H9 (cell line): ENCODE measurements at regions not wholly inside any gene's neighbourhood (a gene's known extent, or its start where the extent isn't known, plus 50 kb on each side); places are given as distances from the start of the nearest gene placed in this dataset.

ENCODE experiments used
- DNase-seq: peaks from one replicate; pipeline ENCODE4 v3.0.0-alpha.2; 2017
- H2AFZ ChIP-seq: one replicate; pipeline ENCODE4 v1.6.1; 2013; ENCODE audit warnings: mild to moderate bottlenecking, low read length, control low read depth, moderate library complexity
- H2AK5ac ChIP-seq: 2 replicates; pipeline ENCODE4 v1.6.1; 2013; ENCODE audit warnings: low read length, control low read depth, mixed read lengths; ENCODE audit not compliant: insufficient read length
- H2BK120ac ChIP-seq: one replicate; pipeline ENCODE4 v1.6.1; 2013; ENCODE audit warnings: low read depth, mild to moderate bottlenecking, low read length, control low read depth, inconsistent platforms; ENCODE audit not compliant: poor library complexity, severe bottlenecking
- H2BK12ac ChIP-seq: 2 replicates; pipeline ENCODE4 v1.6.1; 2013; ENCODE audit warnings: low read length, control low read depth, mixed read lengths, low read depth; ENCODE audit not compliant: insufficient read length
- H2BK15ac ChIP-seq: 2 replicates; pipeline ENCODE4 v1.6.1; 2013; ENCODE audit warnings: low read depth, low read length, control low read depth
- H2BK20ac ChIP-seq: one replicate; pipeline ENCODE4 v1.6.1; 2013; ENCODE audit warnings: low read depth, mild to moderate bottlenecking, low read length, control low read depth, inconsistent platforms; ENCODE audit not compliant: poor library complexity, severe bottlenecking
- H2BK5ac ChIP-seq: 2 replicates; pipeline ENCODE4 v1.6.1; 2013; ENCODE audit warnings: low read length, control low read depth, mixed read lengths; ENCODE audit not compliant: insufficient read length
- H3K14ac ChIP-seq: 2 replicates; pipeline ENCODE4 v1.6.1; 2013; ENCODE audit warnings: low read length, control low read depth; ENCODE audit not compliant: insufficient read depth
- H3K18ac ChIP-seq: 2 replicates; pipeline ENCODE4 v1.6.1; 2013; ENCODE audit warnings: low read depth, mild to moderate bottlenecking, mixed read lengths, low read length, control low read depth; ENCODE audit not compliant: insufficient read length
- H3K23ac ChIP-seq: 2 replicates; pipeline ENCODE4 v1.6.1; 2013; ENCODE audit warnings: low read length, control low read depth, mixed read lengths, low read depth; ENCODE audit not compliant: insufficient read length
- H3K23me2 ChIP-seq: 2 replicates; pipeline ENCODE4 v1.6.1; 2013; ENCODE audit warnings: low read depth, mild to moderate bottlenecking, mixed read lengths, low read length, control low read depth; ENCODE audit not compliant: insufficient read length, poor library complexity, severe bottlenecking
- H3K27ac ChIP-seq: 2 replicates; pipeline ENCODE4 v1.5.1; 2013; ENCODE audit warnings: low read length, control low read depth, mixed read lengths, low read depth; ENCODE audit not compliant: insufficient read length
- H3K27me3 ChIP-seq: 2 replicates; pipeline ENCODE4 v1.6.1; 2013; ENCODE audit warnings: low read length, control low read depth, inconsistent platforms; ENCODE audit not compliant: insufficient read depth
- H3K4ac ChIP-seq: 2 replicates; pipeline ENCODE4 v1.6.1; 2013; ENCODE audit warnings: low read depth, mild to moderate bottlenecking, control low read depth, inconsistent platforms, low read length, moderate library complexity
- H3K4me1 ChIP-seq: 2 replicates; pipeline ENCODE4 v1.6.1; 2013; ENCODE audit warnings: low read length, control low read depth, inconsistent platforms; ENCODE audit not compliant: insufficient read depth
- H3K4me2 ChIP-seq: 2 replicates; pipeline ENCODE4 v1.6.1; 2013; ENCODE audit warnings: low read length, control low read depth, mixed read lengths; ENCODE audit not compliant: insufficient read length, insufficient read depth
- H3K56ac ChIP-seq: 2 replicates; pipeline ENCODE4 v1.6.1; 2013; ENCODE audit warnings: low read depth, mild to moderate bottlenecking, mixed read lengths, low read length, control low read depth; ENCODE audit not compliant: insufficient read length
- H3K79me1 ChIP-seq: 2 replicates; pipeline ENCODE4 v1.6.1; 2013; ENCODE audit warnings: low read depth, mild to moderate bottlenecking, moderate library complexity, low read length, control low read depth, inconsistent platforms; ENCODE audit not compliant: insufficient read depth, poor library complexity, severe bottlenecking
- H3K79me2 ChIP-seq: 2 replicates; pipeline ENCODE4 v1.6.1; 2013; ENCODE audit warnings: low read length, control low read depth, inconsistent platforms; ENCODE audit not compliant: insufficient read depth
- H3K9ac ChIP-seq: 2 replicates; pipeline ENCODE4 v1.6.1; 2013; ENCODE audit warnings: low read length, control low read depth, mixed read lengths; ENCODE audit not compliant: insufficient read length; ENCODE audit errors: extremely low read depth
- H3K9me3 ChIP-seq: one replicate; pipeline ENCODE4 v1.6.1; 2013; ENCODE audit warnings: low read depth, low read length, inconsistent platforms; ENCODE audit not compliant: control insufficient read depth
- H3T11ph ChIP-seq: one replicate; pipeline ENCODE4 v1.6.1; 2013; ENCODE audit warnings: mild to moderate bottlenecking, low read length, control low read depth, inconsistent platforms
- H4K20me1 ChIP-seq: one replicate; pipeline ENCODE4 v1.6.1; 2013; ENCODE audit not compliant: control insufficient read depth, insufficient read length, insufficient read depth
- H4K5ac ChIP-seq: 2 replicates; pipeline ENCODE4 v1.6.1; 2013; ENCODE audit warnings: low read depth, mild to moderate bottlenecking, mixed read lengths, low read length, control low read depth; ENCODE audit not compliant: insufficient read length
- H4K8ac ChIP-seq: replicated peaks from 2 replicates; pipeline ENCODE4 v1.6.1; 2013; ENCODE audit warnings: low read length, control low read depth, mixed read lengths, low read depth; ENCODE audit not compliant: insufficient read length
- H4K91ac ChIP-seq: 2 replicates; pipeline ENCODE4 v1.6.1; 2013; ENCODE audit warnings: low read depth, mild to moderate bottlenecking, moderate library complexity, mixed read lengths, low read length, control low read depth; ENCODE audit not compliant: insufficient read length
- H3K27ac Mint-ChIP-seq, 3 experiments: 2 replicates in 2 of 3; 3 replicates in 1 of 3; pipeline ENCODE4 v1.8.0; 2020 to 2021; ENCODE audit warnings: mixed read lengths in 3 of 3, mild to moderate bottlenecking in 1 of 3, moderate library complexity in 1 of 3
- H3K27me3 Mint-ChIP-seq: 2 replicates; pipeline ENCODE4 v1.8.0; 2021; ENCODE audit warnings: low read depth, mild to moderate bottlenecking, moderate library complexity, mixed read lengths
- H3K36me3 Mint-ChIP-seq, 3 experiments: 2 replicates in 2 of 3; 3 replicates in 1 of 3; pipeline ENCODE4 v1.8.0; 2020 to 2021; ENCODE audit warnings: low read depth in 3 of 3, mixed read lengths in 3 of 3; ENCODE audit not compliant: insufficient read depth in 1 of 3
- H3K4me1 Mint-ChIP-seq, 2 experiments: 2 replicates each; pipeline ENCODE4 v1.8.0; 2020; ENCODE audit warnings: mixed read lengths in 2 of 2
- H3K4me3 Mint-ChIP-seq, 2 experiments: 2 replicates in 1 of 2; 3 replicates in 1 of 2; pipeline ENCODE4 v1.8.0; 2020 to 2021; ENCODE audit warnings: mild to moderate bottlenecking in 2 of 2, mixed read lengths in 2 of 2, moderate library complexity in 1 of 2
- H3K9me3 Mint-ChIP-seq, 2 experiments: 2 replicates in 1 of 2; 3 replicates in 1 of 2; pipeline ENCODE4 v1.8.0; 2020; ENCODE audit warnings: mild to moderate bottlenecking in 2 of 2, mixed read lengths in 2 of 2, moderate library complexity in 1 of 2
- CTCF ChIP-seq: fragments of 200-600 bp; sonication (generic); conservative IDR thresholded peaks from 3 replicates; pipeline ENCODE4 v1.8.0; 2021; ENCODE audit warnings: antibody characterized with exemption, mild to moderate bottlenecking
- WGBS: extraction: QIAGEN DNeasy Blood & Tissue Kit; methylation state at CpG from one replicate; pipeline ENCODE4 v1.1.7; 2013; ENCODE audit warnings: missing lambda C conversion rate, low lambda C conversion rate, mixed read lengths; ENCODE audit not compliant: insufficient read length; ENCODE audit errors: extremely low coverage; 5-methylcytosine and 5-hydroxymethylcytosine counted together

GRCh38 chr22:47386812-47387510, 624.5 kb downstream of the TBC1D22A start:
- Histone ChIP-seq H3K4me1 (no peaks in the 10 kb centered on the region), H4K8ac (no peak overlapping the region)

More at GRCh38 chr22:47386812-47387510, 624.5 kb downstream of the TBC1D22A start:
- Histone ChIP-seq H3K23me2 (no peaks in the 10 kb centered on the region), H2BK15ac (no peak overlapping the region), H3K9ac (no peak overlapping the region), H4K20me1 (no peaks in the 10 kb centered on the region), H3K27me3 (no peaks in the 10 kb centered on the region), H2BK12ac (no peak overlapping the region), H3K27ac (no peak overlapping the region), H4K91ac (no peak overlapping the region), H3T11ph (no peak overlapping the region), H3K4me2 (no peak overlapping the region), H4K5ac (no peak overlapping the region), H2BK5ac (no peak overlapping the region), H3K79me1 (no peaks in the 10 kb centered on the region), H3K14ac (no peak overlapping the region), H2BK120ac (no peak overlapping the region), H3K56ac (no peak overlapping the region), H2AK5ac (no peak overlapping the region), H3K79me2 (no peaks in the 10 kb centered on the region), H2AFZ (no peak overlapping the region), H2BK20ac (no peak overlapping the region), H3K4ac (no peak overlapping the region), H3K23ac (no peak overlapping the region), H3K9me3 (peaks cover 99% of the 10 kb centered on the region), H3K18ac (no peak overlapping the region)
- Mint-ChIP-seq H3K36me3 (peaks cover 5 to 28% (median 12%) of the 10 kb centered on the region in 3 experiments; a peak in 5 of 7 replicates), H3K27ac (no peak overlapping the region), H3K4me3 (no peak overlapping the region), H3K9me3 (peaks cover 77 to 95% of the 10 kb centered on the region in 2 experiments), H3K27me3 (peaks cover 2% of the 10 kb centered on the region), H3K4me1 (no peaks in the 10 kb centered on the region)
- no peak for DNase-seq
- TF ChIP-seq CTCF, result no peak
- WGBS, result no CpG with 5 or more reads among the region's 20 CpGs
